HT-29 (cell line): ENCODE measurements at regions not wholly inside any gene's neighbourhood (a gene's known extent, or its start where the extent isn't known, plus 50 kb on each side); places are given as distances from the start of the nearest gene placed in this dataset.

Experiments
- DNase-seq: peaks from one replicate; pipeline ENCODE4 v3.0.0-alpha.2; 2015; ENCODE audit warnings: low spot score

GRCh38 chr5:68450245-68450852 lies 234.8 kb downstream of the PIK3R1 start:
- DNase-seq = no peak

- no peak for DNase-seq
These were observed 236.7 kb downstream of the PIK3R1 start for GRCh38 chr5:68452286-68452685.

DNA sequence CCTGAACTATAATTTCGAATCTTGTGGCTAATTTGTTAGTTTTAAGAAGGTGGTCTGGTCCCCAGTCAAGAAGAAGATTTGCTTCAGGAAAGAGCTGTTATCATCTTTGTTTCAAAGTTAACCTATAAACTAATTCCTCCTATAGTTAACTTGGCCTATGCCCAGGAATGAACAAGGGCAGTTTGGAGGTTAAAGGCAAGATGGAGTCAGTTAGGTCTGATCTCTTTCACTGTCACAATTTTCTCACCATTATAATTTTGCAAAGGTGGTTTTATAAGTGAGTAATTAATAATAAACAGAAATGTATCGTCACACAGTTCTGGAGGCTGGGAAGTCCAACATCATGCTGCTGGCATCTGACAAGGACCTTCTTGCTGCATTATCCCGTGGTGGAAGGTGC lies 238.6 kb downstream of the PIK3R1 start:
- DNase-seq = no peak

GRCh38 chr5:68454766-68455165 lies 239.2 kb downstream of the PIK3R1 start:
- DNase-seq = no peak

DNA sequence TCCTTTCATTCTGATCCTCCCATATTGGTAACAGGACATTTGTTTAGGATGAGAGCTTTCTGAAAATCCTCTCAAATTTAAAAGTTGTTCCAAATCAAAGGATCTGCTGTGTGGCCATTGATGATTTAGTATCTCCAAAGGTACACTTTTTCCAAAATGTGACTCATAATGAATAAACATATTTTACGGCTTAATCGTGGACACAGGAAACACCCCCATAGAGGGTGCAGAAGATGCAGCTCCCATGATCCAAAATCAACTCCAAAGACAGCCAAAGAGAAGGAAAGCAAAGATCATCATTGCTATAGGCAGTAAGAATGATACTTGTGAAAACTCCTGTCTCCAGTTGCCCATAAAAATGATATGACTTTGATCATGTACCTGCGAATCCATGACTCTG lies 239.7 kb downstream of the PIK3R1 start:
- DNase-seq = no peak

DNA sequence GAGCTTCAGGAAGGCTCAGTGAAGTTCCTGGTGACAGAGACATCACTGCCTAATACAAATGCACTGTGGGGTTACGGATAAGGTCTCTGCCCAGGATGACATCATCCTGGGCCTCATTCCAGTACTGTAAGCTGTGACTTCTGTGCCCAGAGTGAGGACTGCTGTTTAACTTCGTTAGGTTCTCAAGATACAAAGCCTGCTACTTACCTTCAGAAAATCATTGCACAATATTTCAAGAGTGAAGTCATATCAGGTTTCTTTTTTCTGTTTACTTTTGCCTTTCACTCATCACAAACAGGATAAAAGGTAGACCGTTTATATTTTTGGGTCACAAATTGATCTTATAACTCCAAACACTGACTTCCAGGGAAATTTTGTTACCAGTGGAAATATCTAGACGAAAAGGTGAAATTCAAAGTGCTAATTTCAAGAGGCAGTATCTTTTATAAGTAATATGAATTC lies 241.2 kb downstream of the PIK3R1 start:
- peak; percentile 88 for DNase-seq

GRCh38 chr5:68457285-68457684 lies 241.7 kb downstream of the PIK3R1 start:
- DNase-seq = no peak

GRCh38 chr5:68458416-68459021 lies 243.0 kb downstream of the PIK3R1 start:
- no peak for DNase-seq

DNA sequence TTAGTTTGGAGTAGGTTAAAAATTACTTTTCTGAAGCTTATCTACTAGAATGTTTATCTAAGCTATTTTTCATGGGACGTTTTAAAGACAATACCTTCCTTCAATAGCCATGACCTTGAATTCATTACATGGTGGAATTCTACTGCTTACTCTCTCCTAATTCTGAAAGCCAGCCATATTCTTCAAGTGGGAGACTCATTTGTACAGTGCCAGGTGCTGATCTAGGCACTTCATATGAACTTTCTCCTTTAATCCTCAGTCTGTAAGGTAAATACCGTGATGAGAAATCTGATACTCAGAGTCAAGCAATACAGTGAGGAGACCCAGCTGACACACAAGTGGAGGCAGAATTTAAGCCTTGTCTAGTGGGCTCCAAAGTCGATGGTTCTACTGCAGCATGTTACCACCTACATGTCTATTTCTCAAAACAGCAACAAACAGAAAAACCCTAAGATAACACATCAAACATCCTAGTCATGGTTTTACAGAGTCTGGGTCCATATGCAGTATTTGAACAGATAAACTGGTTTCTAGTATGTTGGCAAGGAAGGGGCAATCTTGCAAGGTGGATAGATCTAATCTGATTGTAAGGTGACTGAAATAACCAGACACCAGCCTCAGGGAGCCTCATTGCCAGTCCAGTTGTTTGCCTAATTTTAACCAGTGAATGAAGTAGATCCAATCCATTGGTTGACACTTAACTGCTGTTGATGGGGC lies 243.7 kb downstream of the PIK3R1 start:
- DNase-seq = no peak

DNA sequence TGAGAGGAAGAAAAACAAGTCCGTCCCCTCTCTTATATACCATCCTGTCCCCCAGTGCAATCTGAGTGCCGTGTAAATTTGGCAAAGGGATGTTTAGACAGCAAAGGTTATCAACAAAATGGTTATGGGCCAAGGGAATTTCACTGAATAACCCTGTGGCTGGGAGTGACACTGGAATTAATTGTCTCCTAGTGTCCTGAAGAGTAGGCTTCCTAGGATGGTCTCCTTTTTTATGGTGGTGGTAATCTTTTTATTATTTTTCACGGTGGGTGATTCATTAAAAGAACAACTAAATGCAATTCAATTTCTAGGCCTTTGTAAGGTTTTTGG lies 244.2 kb downstream of the PIK3R1 start:
- DNase-seq = no peak

- peak; percentile 73 for DNase-seq
These were observed 244.7 kb downstream of the PIK3R1 start for GRCh38 chr5:68460147-68460798.

GRCh38 chr5:68463606-68464005 lies 248.1 kb downstream of the PIK3R1 start:
- DNase-seq = no peak

DNA sequence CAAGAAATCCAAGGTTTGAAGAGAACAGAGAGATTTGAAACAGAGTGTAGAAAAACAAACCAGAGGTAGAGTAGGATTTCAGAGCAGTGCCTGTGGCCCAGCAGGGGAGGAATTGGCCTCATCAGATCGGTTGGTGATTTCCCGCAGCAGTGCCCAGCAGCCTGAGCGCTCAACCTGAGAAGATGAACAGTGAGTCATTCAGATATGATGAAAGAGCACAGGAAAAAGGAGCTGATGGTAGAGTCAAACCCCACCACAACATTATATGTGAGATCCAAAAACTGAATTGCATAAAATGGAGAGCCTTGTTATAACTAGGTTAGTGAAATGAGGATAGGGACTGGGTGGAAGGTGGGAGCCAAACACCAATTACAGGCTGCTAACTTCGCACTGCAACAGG lies 248.9 kb downstream of the PIK3R1 start:
- DNase-seq = no peak

DNA sequence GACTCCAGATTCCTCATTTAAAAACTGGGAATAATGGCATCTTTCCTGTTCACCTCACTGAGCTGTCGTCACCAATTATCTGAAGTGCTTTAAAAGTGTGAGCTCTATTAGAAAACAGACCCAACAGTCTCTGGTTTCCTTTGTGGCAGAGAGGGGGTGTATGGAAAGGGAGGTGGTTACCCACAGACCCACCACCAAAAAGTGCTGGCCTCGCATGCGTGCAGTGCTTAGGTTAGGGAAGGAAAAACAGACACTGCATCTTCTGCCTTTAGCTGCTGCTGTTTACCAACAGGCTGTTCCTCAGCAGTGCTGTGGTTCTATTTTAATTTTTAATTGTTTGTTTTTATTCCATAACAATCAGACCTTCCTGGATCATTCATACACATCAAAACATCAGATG lies 249.6 kb downstream of the PIK3R1 start:
- DNase-seq = no peak

- DNase-seq = no peak
These were observed 250.5 kb downstream of the PIK3R1 start for GRCh38 chr5:68465934-68466551.

DNA sequence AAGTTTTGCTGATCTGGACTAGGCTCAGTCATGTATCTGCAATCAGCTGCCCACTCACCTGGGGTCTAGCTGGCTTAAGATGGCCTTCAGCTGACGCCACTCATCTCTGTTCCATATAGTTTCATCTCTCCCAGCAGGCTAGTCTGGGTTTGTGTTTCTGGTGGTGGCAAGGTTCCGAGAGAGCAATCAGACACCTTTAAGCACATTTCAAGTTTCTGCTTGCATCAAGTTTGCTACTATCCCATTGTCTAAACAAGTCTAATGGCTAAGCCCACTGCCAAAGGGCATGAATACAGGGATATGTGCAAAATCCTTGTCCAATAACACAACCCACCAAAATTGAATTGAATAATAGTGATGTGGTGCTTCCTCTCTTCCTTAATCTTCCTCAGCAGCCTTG lies 251.7 kb downstream of the PIK3R1 start:
- no peak for DNase-seq

- no peak for DNase-seq
These were observed 252.2 kb downstream of the PIK3R1 start for GRCh38 chr5:68467794-68468193.

DNA sequence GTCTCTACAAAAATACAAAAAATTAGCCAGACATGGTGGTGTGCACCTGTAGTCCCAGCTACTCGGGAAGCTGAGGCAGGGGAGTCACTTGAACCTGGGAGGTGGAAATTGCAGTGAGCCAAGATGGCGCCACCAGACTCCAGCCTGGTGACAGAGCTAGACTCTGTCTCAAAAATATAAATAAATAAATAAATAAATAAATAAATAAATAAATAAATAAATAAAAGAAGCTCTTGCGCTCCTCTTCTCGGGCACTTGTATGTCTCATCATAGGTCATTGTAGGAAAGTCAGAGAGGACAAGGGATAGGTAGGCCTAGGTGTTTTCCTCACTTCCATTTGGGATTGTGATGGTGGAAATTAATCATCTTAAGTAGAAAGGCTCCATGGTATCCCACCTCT lies 252.8 kb downstream of the PIK3R1 start:
- DNase-seq = no peak

GRCh38 chr5:68475476-68475983 lies 260.0 kb downstream of the PIK3R1 start:
- DNase-seq = no peak

GRCh38 chr5:68476854-68477253 lies 261.3 kb downstream of the PIK3R1 start:
- peak; percentile 23 for DNase-seq

- DNase-seq = no peak
These were observed 262.9 kb downstream of the PIK3R1 start for GRCh38 chr5:68478301-68479095.
